K562 (cell line): ENCODE measurements at regions not wholly inside any gene's neighbourhood (a gene's known extent, or its start where the extent isn't known, plus 50 kb on each side); places are given as distances from the start of the nearest gene placed in this dataset.
A peak's percentile ranks its signal among the peaks of the same experiment; 100 is the strongest.

Source experiments
- ARID2 ChIP-seq: fragments of 450-650 bp; IDR thresholded peaks from 2 replicates; pipeline ENCODE4 v1.6.1; 2017; ENCODE audit warnings: antibody characterized with exemption, mild to moderate bottlenecking
- ASH1L ChIP-seq: fragments of 450-650 bp; IDR thresholded peaks from 2 replicates; pipeline ENCODE4 v1.6.1; 2018; ENCODE audit warnings: borderline replicate concordance, mild to moderate bottlenecking, low read depth; ENCODE audit not compliant: partially characterized antibody
- CBFA2T2 ChIP-seq: fragments of 450-650 bp; conservative IDR thresholded peaks from 2 replicates; pipeline ENCODE4 v1.6.1; 2017; ENCODE audit warnings: mild to moderate bottlenecking
- CCAR2 ChIP-seq: fragments of 200-400 bp; formaldehyde crosslinking; IDR thresholded peaks from 2 replicates; pipeline ENCODE4 v1.6.1; 2017; ENCODE audit warnings: mild to moderate bottlenecking, low read depth, low read length
- CREB3L1 ChIP-seq: fragments of 450-650 bp; IDR thresholded peaks from 2 replicates; pipeline ENCODE4 v1.6.1; 2014; ENCODE audit warnings: low read depth, mild to moderate bottlenecking, moderate library complexity, borderline replicate concordance
- CSDE1 ChIP-seq, 2 experiments: fragments of 450-650 bp; IDR thresholded peaks; 2 replicates each; pipeline ENCODE4 v1.6.1; 2016; ENCODE audit warnings: mild to moderate bottlenecking in 1 of 2
- CXXC5 ChIP-seq: fragments of 250-450 bp; sonication (Bioruptor Pico); IDR thresholded peaks from 2 replicates; pipeline ENCODE4 v1.8.0; 2022; ENCODE audit warnings: inconsistent platforms, mild to moderate bottlenecking, moderate library complexity
- DPF2 ChIP-seq: fragments of 450-650 bp; IDR thresholded peaks from 2 replicates; pipeline ENCODE4 v1.6.1; 2016
- GTF2B ChIP-seq: IDR thresholded peaks from 2 replicates; pipeline ENCODE4 v1.6.1; 2011; ENCODE audit not compliant: insufficient read length; ENCODE audit errors: extremely low read depth
- HDAC1 ChIP-seq, 2 experiments: fragments of 450-650 bp; IDR thresholded peaks; 2 replicates each; pipeline ENCODE4 v1.6.1; 2016 to 2017; ENCODE audit warnings: inconsistent platforms in 1 of 2, mild to moderate bottlenecking in 1 of 2, moderate library complexity in 1 of 2
- HDAC3 ChIP-seq: fragments of 450-650 bp; IDR thresholded peaks from 2 replicates; pipeline ENCODE4 v1.6.1; 2018; ENCODE audit warnings: borderline replicate concordance, mild to moderate bottlenecking, moderate library complexity; ENCODE audit not compliant: partially characterized antibody
- HDAC6 ChIP-seq: IDR thresholded peaks from 2 replicates; pipeline ENCODE4 v1.6.1; 2012; ENCODE audit warnings: low read depth, mild to moderate bottlenecking, control low read depth, inconsistent platforms, low read length, moderate library complexity
- ILF3 ChIP-seq: fragments of 450-650 bp; IDR thresholded peaks from 2 replicates; pipeline ENCODE4 v1.6.1; 2018; ENCODE audit warnings: antibody characterized with exemption, mild to moderate bottlenecking, moderate library complexity, borderline replicate concordance
- NCOR1 ChIP-seq: fragments of 450-650 bp; IDR thresholded peaks from 2 replicates; pipeline ENCODE4 v1.6.1; 2016; ENCODE audit warnings: mild to moderate bottlenecking, moderate library complexity
- PHTF2 ChIP-seq: fragments of 250-450 bp; sonication (Bioruptor Pico); IDR thresholded peaks from 2 replicates; pipeline ENCODE4 v1.5.0; 2021; ENCODE audit warnings: mild to moderate bottlenecking
- RNF2 ChIP-seq: sonication (generic); IDR thresholded peaks from 2 replicates; pipeline ENCODE4 v1.6.1; 2016
- SMAD1 ChIP-seq: fragments of 150-350 bp; IDR thresholded peaks from 2 replicates; pipeline ENCODE4 v1.6.1; 2014; ENCODE audit warnings: low read length, low read depth; ENCODE audit not compliant: partially characterized antibody
- SMAD3 ChIP-seq: fragments of 450-650 bp; formaldehyde crosslinking; conservative IDR thresholded peaks from 2 replicates; pipeline ENCODE4 v1.4.0; 2020; ENCODE audit warnings: mild to moderate bottlenecking
- TAF1 ChIP-seq: IDR thresholded peaks from 2 replicates; pipeline ENCODE4 v1.6.1; 2011; ENCODE audit warnings: mild to moderate bottlenecking, low read length, moderate library complexity; ENCODE audit not compliant: insufficient read depth, control insufficient read depth, severe bottlenecking; ENCODE audit errors: extremely low read depth
- TFAM ChIP-seq: fragments of 250-450 bp; sonication (Bioruptor Pico); conservative IDR thresholded peaks from 2 replicates; pipeline ENCODE4 v1.5.0; 2021; ENCODE audit warnings: mild to moderate bottlenecking, moderate library complexity
- U2AF1 ChIP-seq: fragments of 200-400 bp; formaldehyde crosslinking; optimal IDR thresholded peaks from 2 replicates; pipeline ENCODE3; 2017; ENCODE audit warnings: mild to moderate bottlenecking, low read depth, low read length, moderate library complexity
- ZNF165 ChIP-seq: fragments of 250-450 bp; sonication (Bioruptor Pico); IDR thresholded peaks from 2 replicates; pipeline ENCODE4 v1.4.0; 2020; ENCODE audit warnings: borderline replicate concordance
- ZNF280B ChIP-seq: fragments of 250-450 bp; sonication (Bioruptor Pico); IDR thresholded peaks from 2 replicates; pipeline ENCODE4 v1.5.1; 2021; ENCODE audit warnings: mild to moderate bottlenecking
- ZNF551 ChIP-seq: fragments of 250-450 bp; sonication (Bioruptor Pico); IDR thresholded peaks from 2 replicates; pipeline ENCODE4 v1.5.0; 2021; ENCODE audit warnings: mild to moderate bottlenecking, moderate library complexity
- ZNF639 ChIP-seq, 2 experiments: fragments of 200-800 bp in 1 of 2; sonication (Bioruptor generic) in 1 of 2; sonication (generic) in 1 of 2; formaldehyde crosslinking in 1 of 2; IDR thresholded peaks in 1 of 2; conservative IDR thresholded peaks in 1 of 2; 2 replicates each; pipeline versions ENCODE4 v1.5.0 to v1.6.1; 2016 to 2020; ENCODE audit warnings: missing compliant biosample characterization in 1 of 2, missing genetic modification characterization in 1 of 2, missing genetic modification reagents in 1 of 2

- no peak for TF ChIP-seq GTF2B
- TF ChIP-seq ZNF639 (CRISPR knock-in tag; conservative IDR thresholded peaks at IDR 0.05 in 1 of 2, IDR thresholded peaks at IDR 0.05 in 1 of 2), result no peak
- TF ChIP-seq SMAD3 (CRISPR knock-in tag), result no peak
- 0 out of 2 replicates have a peak, but pooled peaks have one; percentile 51 for TF ChIP-seq CREB3L1
- no peak for TF ChIP-seq U2AF1
- TF ChIP-seq CCAR2, result no peak
- TF ChIP-seq ASH1L, result no peak
- no peak for TF ChIP-seq NCOR1
- no peak for TF ChIP-seq TAF1
- TF ChIP-seq HDAC1 (IDR thresholded peaks at IDR 0.05), result no peak; a peak in 1 of 4 replicates
- TF ChIP-seq TFAM (CRISPR knock-in tag), result no peak
- TF ChIP-seq ILF3, result 0 out of 2 replicates have a peak, but pooled peaks have one; percentile 67
- TF ChIP-seq ZNF165 (CRISPR knock-in tag), result no peak
- no peak for TF ChIP-seq SMAD1
- no peak for TF ChIP-seq PHTF2 (CRISPR knock-in tag)
- TF ChIP-seq DPF2, result peak; percentile 25; the same call in 1 of the 2 replicates
- no peak for TF ChIP-seq HDAC6
- TF ChIP-seq RNF2, result no peak
- peak; percentile 73 for TF ChIP-seq CXXC5 (CRISPR knock-in tag)
- TF ChIP-seq HDAC3, result no peak
- no peak for TF ChIP-seq ZNF280B (CRISPR knock-in tag)
- no peak for TF ChIP-seq ZNF551
- TF ChIP-seq CBFA2T2, result no peak
- TF ChIP-seq CSDE1 (IDR thresholded peaks at IDR 0.05), result peak in 1 of 2 experiments; percentile 27; a peak in 1 of 4 replicates
- no peak for TF ChIP-seq ARID2
These were observed 193.7 kb downstream of the GPX5 start (continued) for GRCh38 chr6:28719275-28719940.
